ENCODE measurements at regions not wholly inside any gene's neighbourhood (a gene's known extent, or its start where the extent isn't known, plus 50 kb on each side); places are given as distances from the start of the nearest gene placed in this dataset.

DNA sequence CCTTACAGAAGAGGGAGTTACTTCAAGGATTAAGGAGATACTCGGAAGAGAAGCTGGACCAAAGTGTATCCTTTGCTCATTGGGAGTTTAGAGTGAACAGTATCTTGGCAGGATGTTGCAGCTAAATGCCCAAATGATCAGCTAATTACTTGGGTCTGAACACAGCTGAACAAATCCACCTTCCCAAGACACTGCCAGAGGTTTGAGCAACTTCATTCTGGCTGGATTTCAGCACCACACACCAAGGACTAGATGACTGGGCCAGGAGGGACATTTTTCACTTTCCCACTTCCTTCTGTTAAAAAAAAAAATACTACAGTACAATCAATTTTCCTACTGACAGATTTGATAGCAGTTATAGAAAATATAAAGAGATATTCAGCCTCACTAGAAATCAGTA is 324.6 kb downstream of the MID1IP1 start:
- Histone ChIP-seq H3K9me3 (ENCODE audit: control insufficient read depth, low read depth, low read length) (no peaks in the 10 kb centered on the region), H3K27me3 (ENCODE audit: control insufficient read depth, insufficient read depth, low read length) (no peaks in the 10 kb centered on the region), H3K36me3 (ENCODE audit: control insufficient read depth, insufficient read depth, low read length) (no peaks in the 10 kb centered on the region), H3K4me1 (ENCODE audit: control insufficient read depth, insufficient read depth, low read length) (no peaks in the 10 kb centered on the region), H3K4me3 (ENCODE audit: low read length) (no peak overlapping the region), H3K27ac (ENCODE audit: low read length) (no peak overlapping the region)
- DNase-seq: no peak
- WGBS (ENCODE audit: insufficient coverage, low lambda C conversion rate): 100% methylated on average over 1 of the region's 1 CpG

DNA sequence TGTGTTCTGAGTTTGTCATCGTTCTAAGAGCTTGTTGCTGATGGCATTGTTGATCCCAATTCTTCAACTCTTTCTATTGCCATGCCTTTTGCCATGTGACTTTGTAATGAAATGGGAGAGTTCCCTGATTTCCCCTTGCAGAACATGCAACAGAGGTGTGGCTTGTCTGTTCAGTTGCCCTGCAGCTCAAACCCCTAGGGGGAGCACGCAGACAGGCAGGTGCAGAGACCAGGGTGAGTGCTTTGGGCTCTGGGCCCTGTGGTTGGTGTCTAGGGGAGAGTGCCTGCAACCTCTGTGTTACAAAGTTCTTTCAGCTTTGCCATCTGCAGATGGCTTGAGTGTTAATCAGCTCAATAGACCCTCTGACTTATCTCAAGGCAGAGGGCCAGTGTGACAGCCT is 332.7 kb downstream of the MID1IP1 start:
- Histone ChIP-seq H3K27me3 (ENCODE audit: control insufficient read depth, insufficient read depth, low read length) (no peaks in the 10 kb centered on the region), H3K4me1 (ENCODE audit: control insufficient read depth, insufficient read depth, low read length) (no peaks in the 10 kb centered on the region), H3K27ac (ENCODE audit: low read length) (no peak overlapping the region), H3K36me3 (ENCODE audit: control insufficient read depth, insufficient read depth, low read length) (no peaks in the 10 kb centered on the region), H3K9me3 (ENCODE audit: control insufficient read depth, low read depth, low read length) (no peaks in the 10 kb centered on the region), H3K4me3 (ENCODE audit: low read length) (no peak overlapping the region)
- DNase-seq: no peak
- no CpG with 5 or more reads among the region's 2 CpGs for WGBS (ENCODE audit: insufficient coverage, low lambda C conversion rate)

- DNase-seq: no peak
- Histone ChIP-seq H3K9me3 (ENCODE audit: control insufficient read depth, low read depth, low read length) (no peaks in the 10 kb centered on the region), H3K4me1 (ENCODE audit: control insufficient read depth, insufficient read depth, low read length) (no peaks in the 10 kb centered on the region), H3K4me3 (ENCODE audit: low read length) (no peak overlapping the region), H3K36me3 (ENCODE audit: control insufficient read depth, insufficient read depth, low read length) (no peaks in the 10 kb centered on the region), H3K27me3 (ENCODE audit: control insufficient read depth, insufficient read depth, low read length) (no peaks in the 10 kb centered on the region), H3K27ac (ENCODE audit: low read length) (no peak overlapping the region)
- no CpG with 5 or more reads among the region's 3 CpGs for WGBS (ENCODE audit: insufficient coverage, low lambda C conversion rate)
Observed at GRCh38 chrX:39137363-39137954, 336.2 kb downstream of the MID1IP1 start.

DNA sequence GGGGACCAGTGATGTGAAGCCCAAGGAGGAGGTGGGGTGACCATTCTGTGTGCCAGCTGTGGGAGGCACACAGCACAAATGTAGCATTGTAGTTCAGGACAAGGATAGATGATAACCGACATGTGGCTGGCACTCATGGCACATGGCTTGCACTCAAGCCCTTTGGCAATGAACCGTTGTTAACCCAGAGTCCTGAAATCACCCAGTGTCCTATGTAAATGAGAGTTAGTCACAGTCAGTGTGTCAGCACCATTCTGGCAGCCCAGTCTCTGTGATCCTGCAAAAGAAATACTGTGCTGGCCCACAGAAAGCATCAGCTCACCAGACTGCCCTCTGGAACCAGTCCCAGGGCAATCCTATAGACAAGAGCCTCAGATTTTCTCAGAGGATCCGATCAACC is 339.3 kb downstream of the MID1IP1 start:
- Histone ChIP-seq H3K9me3 (ENCODE audit: control insufficient read depth, low read depth, low read length) (no peaks in the 10 kb centered on the region), H3K4me1 (ENCODE audit: control insufficient read depth, insufficient read depth, low read length) (no peaks in the 10 kb centered on the region), H3K36me3 (ENCODE audit: control insufficient read depth, insufficient read depth, low read length) (no peaks in the 10 kb centered on the region), H3K27me3 (ENCODE audit: control insufficient read depth, insufficient read depth, low read length) (no peaks in the 10 kb centered on the region), H3K4me3 (ENCODE audit: low read length) (no peak overlapping the region), H3K27ac (ENCODE audit: low read length) (no peak overlapping the region)
- no CpG with 5 or more reads among the region's 3 CpGs for WGBS (ENCODE audit: insufficient coverage, low lambda C conversion rate)
- DNase-seq: no peak

GRCh38 chrX:39144323-39144722 is 343.1 kb downstream of the MID1IP1 start:
- Histone ChIP-seq H3K36me3 (ENCODE audit: control insufficient read depth, insufficient read depth, low read length) (no peaks in the 10 kb centered on the region), H3K27me3 (ENCODE audit: control insufficient read depth, insufficient read depth, low read length) (no peaks in the 10 kb centered on the region), H3K4me3 (ENCODE audit: low read length) (no peak overlapping the region), H3K4me1 (ENCODE audit: control insufficient read depth, insufficient read depth, low read length) (no peaks in the 10 kb centered on the region), H3K9me3 (ENCODE audit: control insufficient read depth, low read depth, low read length) (no peaks in the 10 kb centered on the region), H3K27ac (ENCODE audit: low read length) (no peak overlapping the region)
- no peak for DNase-seq
- 90% methylated on average over 2 of the region's 3 CpGs for WGBS (ENCODE audit: insufficient coverage, low lambda C conversion rate)

- no peak for DNase-seq
- WGBS (ENCODE audit: insufficient coverage, low lambda C conversion rate): no CpG with 5 or more reads among the region's 7 CpGs
- Histone ChIP-seq H3K9me3 (ENCODE audit: control insufficient read depth, low read depth, low read length) (no peaks in the 10 kb centered on the region), H3K4me3 (ENCODE audit: low read length) (no peak overlapping the region), H3K27me3 (ENCODE audit: control insufficient read depth, insufficient read depth, low read length) (no peaks in the 10 kb centered on the region), H3K4me1 (ENCODE audit: control insufficient read depth, insufficient read depth, low read length) (no peaks in the 10 kb centered on the region), H3K36me3 (ENCODE audit: control insufficient read depth, insufficient read depth, low read length) (no peaks in the 10 kb centered on the region), H3K27ac (ENCODE audit: low read length) (no peak overlapping the region)
Observed at GRCh38 chrX:39144956-39145355, 343.7 kb downstream of the MID1IP1 start.

DNA sequence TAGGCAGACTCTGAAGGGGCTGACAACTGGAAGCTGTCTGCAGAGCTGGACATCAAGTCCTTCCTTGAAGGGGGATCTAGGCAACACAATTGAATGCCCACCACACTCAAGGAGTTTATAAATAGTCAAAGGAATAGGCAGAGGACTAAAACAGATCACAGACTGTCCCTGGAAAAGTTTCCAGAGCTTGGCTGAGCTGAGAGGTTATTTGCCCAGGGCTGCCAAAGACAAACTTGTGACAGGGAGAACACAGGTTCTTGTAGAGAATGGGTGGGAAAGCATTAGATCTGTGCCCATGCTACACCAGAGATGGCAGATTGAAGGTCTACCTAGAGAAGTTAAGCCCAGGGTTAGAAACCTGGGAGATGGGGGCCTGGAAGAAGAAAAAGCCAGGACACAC is 344.6 kb downstream of the MID1IP1 start:
- no peaks in the 10 kb centered on the region for H3K4me1 ChIP-seq (ENCODE audit: control insufficient read depth, insufficient read depth, low read length)
- H3K4me3 ChIP-seq (ENCODE audit: low read length): no peak overlapping the region
- no peaks in the 10 kb centered on the region for H3K36me3 ChIP-seq (ENCODE audit: control insufficient read depth, insufficient read depth, low read length)
- H3K27me3 ChIP-seq (ENCODE audit: control insufficient read depth, insufficient read depth, low read length): no peaks in the 10 kb centered on the region
- no peak for DNase-seq
- no peaks in the 10 kb centered on the region for H3K9me3 ChIP-seq (ENCODE audit: control insufficient read depth, low read depth, low read length)
- no peak overlapping the region for H3K27ac ChIP-seq (ENCODE audit: low read length)

GRCh38 chrX:39149761-39150160 is 348.5 kb downstream of the MID1IP1 start:
- no peaks in the 10 kb centered on the region for H3K4me1 ChIP-seq (ENCODE audit: control insufficient read depth, insufficient read depth, low read length)
- H3K27ac ChIP-seq (ENCODE audit: low read length): no peak overlapping the region
- H3K9me3 ChIP-seq (ENCODE audit: control insufficient read depth, low read depth, low read length): no peaks in the 10 kb centered on the region
- no peaks in the 10 kb centered on the region for H3K27me3 ChIP-seq (ENCODE audit: control insufficient read depth, insufficient read depth, low read length)
- WGBS (ENCODE audit: insufficient coverage, low lambda C conversion rate): no CpG with 5 or more reads among the region's 8 CpGs
- H3K4me3 ChIP-seq (ENCODE audit: low read length): no peak overlapping the region
- DNase-seq: peak; percentile 46 to 49
- no peaks in the 10 kb centered on the region for H3K36me3 ChIP-seq (ENCODE audit: control insufficient read depth, insufficient read depth, low read length)

- WGBS (ENCODE audit: insufficient coverage, low lambda C conversion rate): no CpG with 5 or more reads among the region's 5 CpGs
- Histone ChIP-seq H3K27me3 (ENCODE audit: control insufficient read depth, insufficient read depth, low read length) (no peaks in the 10 kb centered on the region), H3K36me3 (ENCODE audit: control insufficient read depth, insufficient read depth, low read length) (no peaks in the 10 kb centered on the region)
Observed at GRCh38 chrX:39150220-39150619, 349.0 kb downstream of the MID1IP1 start.

GRCh38 chrX:39150621-39151020 is 349.4 kb downstream of the MID1IP1 start:
- H3K27ac ChIP-seq (ENCODE audit: low read length): no peak overlapping the region
- no peaks in the 10 kb centered on the region for H3K9me3 ChIP-seq (ENCODE audit: control insufficient read depth, low read depth, low read length)
- H3K36me3 ChIP-seq (ENCODE audit: control insufficient read depth, insufficient read depth, low read length): no peaks in the 10 kb centered on the region
- DNase-seq: no peak
- H3K4me3 ChIP-seq (ENCODE audit: low read length): no peak overlapping the region
- WGBS (ENCODE audit: insufficient coverage, low lambda C conversion rate): no CpG with 5 or more reads among the region's 5 CpGs
- no peaks in the 10 kb centered on the region for H3K4me1 ChIP-seq (ENCODE audit: control insufficient read depth, insufficient read depth, low read length)
- no peaks in the 10 kb centered on the region for H3K27me3 ChIP-seq (ENCODE audit: control insufficient read depth, insufficient read depth, low read length)

More at GRCh38 chrX:39150220-39150619, 349.0 kb downstream of the MID1IP1 start:
- no peaks in the 10 kb centered on the region for H3K9me3 ChIP-seq (ENCODE audit: control insufficient read depth, low read depth, low read length)
- no peak overlapping the region for H3K4me3 ChIP-seq (ENCODE audit: low read length)
- DNase-seq: no peak
- no peak overlapping the region for H3K27ac ChIP-seq (ENCODE audit: low read length)
- H3K4me1 ChIP-seq (ENCODE audit: control insufficient read depth, insufficient read depth, low read length): no peaks in the 10 kb centered on the region

DNA sequence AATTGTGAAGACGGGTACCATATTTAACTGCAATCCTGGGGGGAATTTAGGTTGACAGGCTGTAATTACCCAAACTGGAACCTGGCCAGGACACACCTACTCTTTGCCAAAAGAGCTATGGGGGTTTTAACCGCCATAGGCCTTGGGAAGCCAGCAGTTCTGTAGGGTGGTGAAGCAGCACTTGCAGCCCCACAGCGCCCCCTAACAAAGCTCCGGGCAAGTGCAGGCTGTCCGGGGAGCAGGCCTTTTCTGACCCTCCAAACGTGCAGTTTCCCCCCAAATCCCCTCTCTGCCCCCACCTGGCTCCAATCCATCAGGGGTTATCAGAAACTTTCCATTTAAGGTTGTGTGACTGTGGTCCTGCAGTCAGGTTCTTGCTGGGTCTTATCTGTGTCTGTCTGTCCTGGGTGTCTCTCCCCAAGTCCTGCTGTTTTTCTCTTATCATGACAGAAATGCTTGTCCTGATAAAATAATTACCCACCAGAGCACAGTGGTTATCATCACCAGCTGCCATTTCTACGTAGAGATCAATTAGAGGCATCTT is 350.9 kb downstream of the MID1IP1 start:
- no peaks in the 10 kb centered on the region for H3K27me3 ChIP-seq (ENCODE audit: control insufficient read depth, insufficient read depth, low read length)
- no peak overlapping the region for H3K27ac ChIP-seq (ENCODE audit: low read length)
- H3K36me3 ChIP-seq (ENCODE audit: control insufficient read depth, insufficient read depth, low read length): no peaks in the 10 kb centered on the region
- no peaks in the 10 kb centered on the region for H3K4me1 ChIP-seq (ENCODE audit: control insufficient read depth, insufficient read depth, low read length)
- no peak overlapping the region for H3K4me3 ChIP-seq (ENCODE audit: low read length)
- H3K9me3 ChIP-seq (ENCODE audit: control insufficient read depth, low read depth, low read length): no peaks in the 10 kb centered on the region
- WGBS (ENCODE audit: insufficient coverage, low lambda C conversion rate): no CpG with 5 or more reads among the region's 7 CpGs
- DNase-seq: peak; percentile 15 to 35
